Panc1 (cell line): ENCODE measurements at regions not wholly inside any gene's neighbourhood (a gene's known extent, or its start where the extent isn't known, plus 50 kb on each side); places are given as distances from the start of the nearest gene placed in this dataset.

Experiments
- POLR2AphosphoS5 ChIP-seq: IDR thresholded peaks from 2 replicates; pipeline ENCODE4 v1.6.1; 2012; ENCODE audit warnings: mild to moderate bottlenecking, low read depth, low read length, moderate library complexity
- REST ChIP-seq, 2 experiments: IDR thresholded peaks; 2 replicates each; pipeline ENCODE4 v1.6.1; 2011 to 2012; ENCODE audit warnings: low read depth in 2 of 2, control low read depth in 1 of 2, low read length in 1 of 2, mild to moderate bottlenecking in 1 of 2, moderate library complexity in 1 of 2; ENCODE audit not compliant: insufficient read depth in 1 of 2
- SIN3A ChIP-seq: IDR thresholded peaks from 2 replicates; pipeline ENCODE4 v1.6.1; 2012; ENCODE audit warnings: low read depth, mild to moderate bottlenecking, low read length, moderate library complexity, borderline replicate concordance; ENCODE audit not compliant: insufficient read depth
- TCF7L2 ChIP-seq: IDR thresholded peaks from 2 replicates; pipeline ENCODE4 v1.6.1; 2011; ENCODE audit warnings: mild to moderate bottlenecking, low read depth, low read length, inconsistent platforms
- TF ChIP-seq, protein P1 (sequence below): fragments of 450-650 bp; IDR thresholded peaks from 2 replicates; pipeline ENCODE4 v1.5.1; 2017; ENCODE audit warnings: mild to moderate bottlenecking

DNA sequence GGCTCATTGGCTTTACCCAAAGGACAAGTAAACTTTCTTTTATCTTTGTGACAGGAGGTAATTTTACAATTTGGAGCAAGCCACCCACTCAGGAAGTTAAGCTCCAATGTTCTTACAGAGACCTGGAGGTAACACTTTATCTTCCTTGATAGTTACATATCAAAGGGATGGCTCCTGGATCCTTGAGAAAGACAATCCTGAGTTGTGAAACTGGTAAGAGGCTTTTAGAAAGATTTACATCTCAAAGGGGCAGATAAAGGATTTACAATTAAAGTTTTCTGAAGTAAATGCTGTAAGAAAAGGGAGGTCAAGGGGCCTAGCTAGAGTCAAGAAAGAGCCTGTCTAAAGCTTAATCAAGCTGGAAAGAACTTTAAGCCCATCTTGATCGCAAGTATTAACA lies 124.4 kb upstream of the ZNF804B start:
- TF ChIP-seq, protein P1, sequence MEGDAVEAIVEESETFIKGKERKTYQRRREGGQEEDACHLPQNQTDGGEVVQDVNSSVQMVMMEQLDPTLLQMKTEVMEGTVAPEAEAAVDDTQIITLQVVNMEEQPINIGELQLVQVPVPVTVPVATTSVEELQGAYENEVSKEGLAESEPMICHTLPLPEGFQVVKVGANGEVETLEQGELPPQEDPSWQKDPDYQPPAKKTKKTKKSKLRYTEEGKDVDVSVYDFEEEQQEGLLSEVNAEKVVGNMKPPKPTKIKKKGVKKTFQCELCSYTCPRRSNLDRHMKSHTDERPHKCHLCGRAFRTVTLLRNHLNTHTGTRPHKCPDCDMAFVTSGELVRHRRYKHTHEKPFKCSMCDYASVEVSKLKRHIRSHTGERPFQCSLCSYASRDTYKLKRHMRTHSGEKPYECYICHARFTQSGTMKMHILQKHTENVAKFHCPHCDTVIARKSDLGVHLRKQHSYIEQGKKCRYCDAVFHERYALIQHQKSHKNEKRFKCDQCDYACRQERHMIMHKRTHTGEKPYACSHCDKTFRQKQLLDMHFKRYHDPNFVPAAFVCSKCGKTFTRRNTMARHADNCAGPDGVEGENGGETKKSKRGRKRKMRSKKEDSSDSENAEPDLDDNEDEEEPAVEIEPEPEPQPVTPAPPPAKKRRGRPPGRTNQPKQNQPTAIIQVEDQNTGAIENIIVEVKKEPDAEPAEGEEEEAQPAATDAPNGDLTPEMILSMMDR: no peak
- TF ChIP-seq POLR2AphosphoS5: no peak
- TF ChIP-seq REST (IDR thresholded peaks at IDR 0.05; ENCODE audit: insufficient read depth in 1 of 2, low read depth in 2 of 2, low read length in 1 of 2): no peak
- no peak for TF ChIP-seq SIN3A
- no peak for TF ChIP-seq TCF7L2
